HG03457 (cell line): ENCODE measurements at regions not wholly inside any gene's neighbourhood (a gene's known extent, or its start where the extent isn't known, plus 50 kb on each side); places are given as distances from the start of the nearest gene placed in this dataset.
"Not testable (repeated sequence)": the region's sequence is repeated elsewhere in the genome, so short reads cannot be mapped to it uniquely, and the experiment has no call there.

Experiments
- ATAC-seq: cut with Tn5 transposase; IDR thresholded peaks from one replicate; pipeline ENCODE4 v1.9.1; 2021; ENCODE audit warnings: moderate number of reproducible peaks; ENCODE audit not compliant: unreplicated experiment

DNA sequence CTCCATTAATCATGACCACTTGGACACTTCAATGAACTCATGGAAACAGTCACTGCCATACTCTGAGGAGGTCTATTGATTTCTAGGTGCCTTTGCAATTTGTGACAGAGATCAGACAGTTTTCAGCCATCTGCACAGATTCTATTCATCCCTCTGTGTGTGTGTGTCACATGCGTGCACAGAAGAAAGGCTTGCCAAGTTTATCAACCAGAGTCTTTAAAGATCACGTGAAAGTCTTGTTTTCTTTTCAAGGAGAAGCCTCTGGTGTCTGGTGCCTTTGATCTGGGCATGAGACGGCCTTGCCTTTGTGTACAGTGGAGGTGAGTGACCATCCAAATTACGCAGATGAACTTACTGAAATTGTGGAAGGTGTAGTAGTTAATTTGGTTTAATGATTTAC lies 164.2 kb downstream of the VAPA start:
- ATAC-seq, result no peak

DNA sequence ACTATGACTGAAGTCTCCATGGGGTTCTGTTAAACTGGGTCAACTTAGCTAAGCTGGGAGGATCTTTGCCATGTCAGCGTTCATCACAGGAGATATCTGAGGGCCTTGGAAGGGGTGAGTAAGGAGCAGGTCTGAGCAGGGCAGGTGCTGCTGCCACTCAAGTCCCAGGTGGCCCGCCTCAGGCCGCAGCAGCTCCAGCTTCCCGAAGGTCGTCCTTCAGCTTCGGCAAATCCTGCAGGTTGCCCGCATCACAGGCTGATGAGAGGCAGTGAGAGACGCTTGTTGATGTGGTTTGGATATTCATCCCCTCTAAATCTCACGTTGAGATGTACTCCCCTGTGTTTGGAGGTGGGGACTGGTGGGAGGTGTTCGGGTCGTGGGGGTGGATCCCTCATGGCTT lies 166.6 kb downstream of the VAPA start:
- no peak for ATAC-seq

GRCh38 chr18:10081492-10081891 lies 167.7 kb downstream of the VAPA start:
- ATAC-seq, result no peak

GRCh38 chr18:10085416-10085815 lies 171.6 kb downstream of the VAPA start:
- no peak for ATAC-seq

DNA sequence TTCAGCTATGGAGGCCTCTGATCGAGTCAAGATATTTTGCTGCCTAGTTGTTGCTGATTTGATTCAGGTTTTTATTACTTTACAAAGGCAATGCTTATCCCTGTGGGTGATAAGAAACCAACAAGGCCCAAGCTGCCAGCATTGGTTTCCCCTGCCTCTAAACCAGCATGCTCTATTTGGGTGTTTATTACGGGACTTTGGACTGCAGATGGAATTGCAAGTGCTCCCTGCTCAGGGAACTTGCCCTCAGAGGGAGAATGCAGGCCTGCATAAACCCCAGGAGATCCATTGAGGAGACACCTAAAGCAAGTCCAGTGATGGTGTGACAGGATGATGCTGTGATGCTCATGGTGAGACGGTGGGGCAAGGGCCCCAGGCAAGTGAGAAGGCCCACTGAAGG lies 172.1 kb downstream of the VAPA start:
- no peak for ATAC-seq

GRCh38 chr18:10086458-10087210 lies 172.8 kb downstream of the VAPA start:
- ATAC-seq, result no peak

GRCh38 chr18:10088734-10089133 lies 174.9 kb downstream of the VAPA start:
- no peak for ATAC-seq

GRCh38 chr18:10089881-10090280 lies 176.1 kb downstream of the VAPA start:
- ATAC-seq, result no peak

- no peak for ATAC-seq
Measured at GRCh38 chr18:10090668-10091067, 176.9 kb downstream of the VAPA start.

DNA sequence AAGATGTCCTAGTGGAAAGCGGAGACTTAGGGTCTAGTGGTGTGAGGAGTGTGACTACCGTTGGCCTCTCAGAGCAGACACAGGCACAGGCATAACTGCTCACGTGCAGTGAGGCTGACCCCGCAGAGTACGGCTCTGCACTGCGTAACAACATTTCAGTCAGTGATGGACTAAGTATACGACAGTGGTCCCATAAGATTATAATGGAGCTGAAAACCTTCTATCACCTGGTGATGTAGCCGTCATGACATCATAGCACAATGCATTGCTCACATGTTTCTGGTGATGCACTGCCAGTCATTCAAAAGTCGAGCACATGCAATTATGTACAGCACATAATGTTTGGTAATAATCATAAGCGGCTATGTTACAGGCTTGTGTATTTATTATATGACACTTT lies 179.6 kb downstream of the VAPA start:
- ATAC-seq, result no peak

DNA sequence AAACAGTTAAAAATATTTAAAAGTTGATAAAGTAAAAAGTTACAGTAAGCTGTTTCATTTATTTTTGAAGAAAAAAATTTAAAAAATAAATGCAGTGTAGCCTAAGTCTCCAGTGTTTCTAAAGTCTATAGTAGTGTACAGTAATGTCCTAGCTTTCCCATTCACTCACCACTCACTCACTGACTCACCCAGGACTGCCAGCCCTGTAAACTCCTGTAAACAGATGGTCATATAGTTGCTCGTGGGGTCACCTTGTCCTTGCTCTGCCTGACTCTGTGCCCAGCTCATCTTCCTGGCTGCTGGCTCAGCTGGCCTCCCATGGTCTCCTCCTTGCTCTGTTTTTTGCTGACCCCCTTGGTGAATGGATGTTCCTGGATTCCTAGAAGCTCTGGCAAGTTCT lies 180.3 kb downstream of the VAPA start:
- no peak for ATAC-seq

DNA sequence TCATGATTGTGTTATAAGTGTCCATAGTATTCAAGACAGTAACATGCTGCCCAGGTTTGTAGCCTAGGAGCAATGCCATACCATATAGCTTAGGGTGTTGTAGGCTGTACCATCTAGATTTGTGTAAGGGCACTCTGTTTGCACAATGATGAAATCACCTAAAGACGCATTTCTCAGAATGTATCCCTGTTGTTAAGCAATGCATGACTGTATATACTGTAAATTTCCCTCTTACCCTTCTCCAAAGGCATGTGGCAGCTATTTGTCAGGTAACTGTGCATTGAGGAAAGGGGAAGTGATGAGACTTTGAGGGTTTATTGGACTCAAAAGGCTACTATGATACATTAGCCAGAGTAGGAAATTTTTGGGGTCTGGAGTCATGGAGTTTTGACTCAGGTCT lies 180.8 kb downstream of the VAPA start:
- no peak for ATAC-seq

GRCh38 chr18:10095356-10095755 lies 181.5 kb downstream of the VAPA start:
- no peak for ATAC-seq

GRCh38 chr18:10099539-10100140 lies 185.8 kb downstream of the VAPA start:
- ATAC-seq, result no peak

- ATAC-seq, result no peak
Measured at GRCh38 chr18:10100196-10100595, 186.4 kb downstream of the VAPA start.

DNA sequence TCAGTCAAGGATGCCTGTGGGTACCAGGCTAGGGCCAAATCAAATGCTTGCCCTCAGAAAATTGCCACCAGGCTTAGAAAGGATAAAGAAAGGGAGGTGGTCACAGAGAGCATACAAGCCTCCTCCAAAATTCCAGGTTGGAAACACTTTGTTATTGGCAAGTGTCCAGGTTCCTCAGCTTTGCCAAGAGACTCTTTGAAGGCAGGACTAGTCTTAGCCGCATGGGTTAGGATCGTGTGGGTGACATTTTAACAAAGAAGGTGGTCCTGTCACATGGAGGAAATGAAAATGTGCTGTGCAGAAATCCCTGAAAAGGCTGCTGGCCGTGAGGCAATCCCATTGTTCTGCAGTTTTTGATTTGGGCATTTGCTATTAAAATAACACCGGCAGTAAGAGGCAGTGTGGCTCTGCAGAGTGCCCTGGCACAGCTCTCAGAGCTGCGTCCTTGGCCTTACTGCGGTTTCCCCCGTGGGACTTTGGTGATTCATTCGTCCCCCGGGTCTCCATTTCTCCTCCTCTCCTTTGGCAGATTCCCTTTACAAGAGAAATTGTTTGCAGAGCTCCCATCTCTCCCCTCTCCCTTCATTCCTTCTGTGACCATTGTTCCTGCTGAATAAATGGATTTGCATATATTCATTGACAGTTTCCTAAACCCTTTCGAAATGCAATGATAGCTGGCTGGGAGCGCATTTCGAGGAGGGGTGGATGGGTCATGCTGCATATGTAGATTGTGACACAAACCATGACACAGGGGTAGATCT lies 187.3 kb downstream of the VAPA start:
- no peak for ATAC-seq

DNA sequence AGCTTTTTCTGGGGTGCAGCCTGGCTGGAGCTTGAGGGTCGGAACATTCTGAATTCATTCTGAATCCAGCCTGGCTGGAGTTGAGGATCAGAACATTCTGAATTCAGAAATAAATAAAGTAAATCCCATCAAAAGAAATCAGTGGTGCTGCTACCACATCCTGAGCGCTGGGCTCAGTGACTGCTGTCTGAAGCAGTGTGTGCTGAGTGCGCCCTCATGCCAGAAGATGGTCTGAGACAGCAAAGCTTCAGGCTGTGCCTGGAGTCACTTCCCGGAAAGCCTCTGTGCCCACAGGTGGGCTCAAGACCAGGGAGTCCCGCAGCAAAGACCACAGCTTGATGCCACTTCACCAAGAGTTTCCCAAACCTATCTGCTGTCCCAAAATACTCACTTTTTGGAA lies 187.9 kb downstream of the VAPA start:
- ATAC-seq, result no peak

DNA sequence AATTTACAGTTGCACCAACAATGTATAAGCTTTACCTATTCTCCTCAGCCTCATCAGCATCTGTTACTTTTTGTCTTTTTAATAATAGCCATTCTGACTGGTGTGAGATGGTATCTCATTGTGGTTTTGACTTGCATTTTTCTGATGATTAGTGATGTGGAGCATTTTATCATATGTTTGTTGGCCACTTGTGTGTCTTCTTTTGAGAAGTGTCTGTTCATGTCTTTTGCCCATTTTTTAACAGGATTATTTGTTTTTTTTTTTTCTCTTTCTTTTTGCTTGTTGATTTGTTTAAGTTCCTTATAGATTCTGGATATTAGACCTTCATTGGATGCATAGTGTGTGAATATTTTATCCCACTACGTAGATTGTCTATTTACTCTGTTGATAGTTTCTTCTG lies 191.3 kb downstream of the VAPA start:
- ATAC-seq, result not testable (repeated sequence)

- no peak for ATAC-seq
Measured at GRCh38 chr18:10111191-10111590, 197.4 kb downstream of the VAPA start.

DNA sequence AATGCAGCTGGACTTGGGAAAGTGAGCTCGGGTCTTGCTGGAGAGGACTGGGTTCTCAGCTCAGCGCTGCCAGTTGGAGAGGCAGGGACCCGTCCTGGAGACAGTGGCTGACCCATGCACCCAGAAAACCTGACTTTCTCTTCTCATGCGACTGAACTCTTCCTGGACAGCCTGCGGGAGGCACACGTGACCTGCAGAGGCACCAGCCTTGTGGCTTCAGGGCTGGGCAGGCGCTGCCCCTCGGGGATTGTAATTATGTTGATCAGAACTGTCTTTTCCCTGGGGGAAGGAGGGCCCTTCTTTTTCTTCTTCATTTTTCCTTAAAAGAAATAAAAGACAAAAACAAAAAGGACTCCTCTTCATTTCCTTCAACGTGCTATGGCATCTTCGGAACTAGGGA lies 198.1 kb downstream of the VAPA start:
- ATAC-seq, result no peak

DNA sequence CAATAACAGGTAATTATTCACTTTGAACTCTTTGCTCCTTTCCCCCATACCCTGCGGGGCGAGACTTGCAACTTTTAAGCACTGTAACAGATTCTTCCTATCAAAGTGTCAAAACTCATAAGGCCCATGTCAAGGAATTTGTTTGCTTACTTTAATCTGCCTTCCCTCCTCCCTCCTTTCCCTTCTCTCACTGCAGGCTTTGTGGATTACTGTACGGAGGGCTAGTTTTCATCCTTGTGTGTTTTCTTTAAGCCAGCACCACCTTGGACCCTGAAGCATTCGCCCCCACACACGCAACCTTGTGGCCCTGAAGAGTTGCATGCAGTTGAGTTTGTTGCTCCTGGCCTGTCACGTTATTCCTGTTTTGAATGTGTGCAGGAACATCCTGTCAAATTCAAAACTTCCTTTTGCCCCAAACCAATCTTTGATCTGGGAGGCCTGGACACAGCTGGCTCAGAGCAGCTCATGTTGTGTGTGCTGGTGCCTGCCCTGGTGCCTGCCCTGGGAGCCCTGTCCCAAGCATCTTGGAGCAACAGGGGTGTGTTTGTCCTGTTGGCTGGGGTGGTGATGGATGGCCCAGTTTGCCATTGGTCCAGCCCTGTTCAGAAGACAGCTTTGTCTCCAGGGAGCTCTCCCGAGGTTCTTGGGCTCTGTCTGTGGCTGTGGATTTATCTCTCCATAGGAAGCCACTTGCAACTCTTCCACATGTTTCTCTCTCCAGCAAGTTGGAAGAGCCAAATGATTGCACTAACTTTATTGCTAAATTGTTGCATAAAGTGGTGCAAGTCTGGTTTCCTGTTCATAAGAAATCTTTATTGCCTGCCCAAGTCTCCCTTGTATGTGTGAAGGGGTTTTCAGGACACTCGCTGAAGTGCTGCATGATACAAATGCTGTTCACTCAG lies 199.6 kb downstream of the VAPA start:
- no peak for ATAC-seq
